Spleen (tissue), 7 donors: ENCODE measurements at regions not wholly inside any gene's neighbourhood (a gene's known extent, or its start where the extent isn't known, plus 50 kb on each side); places are given as distances from the start of the nearest gene placed in this dataset.
"Not testable (repeated sequence)": the region's sequence is repeated elsewhere in the genome, so short reads cannot be mapped to it uniquely, and the experiment has no call there.

Experiments used
- POLR2A ChIP-seq, 3 donors: fragments of 450-650 bp; IDR thresholded peaks; one replicate each; pipeline ENCODE4 v1.5.1; 2017; ENCODE audit warnings: antibody characterized with exemption in 3 of 3, mild to moderate bottlenecking in 1 of 3
- TF ChIP-seq, protein P1 (sequence below), 11 experiments: fragments of 200-600 bp in 7 of 11; fragments of 450-650 bp in 4 of 11; sonication (generic) in 4 of 11; IDR thresholded peaks in 8 of 11; conservative IDR thresholded peaks in 3 of 11; 1 replicate in 7 of 11; 2 replicates in 4 of 11; pipeline versions ENCODE4 v1.4.0 to v1.8.0; 2016 to 2021; ENCODE audit warnings: antibody characterized with exemption in 11 of 11, inconsistent platforms in 4 of 11, mild to moderate bottlenecking in 1 of 11
- donor health status: DM: no; HTN: no; CAD: no; lungs with moderate emphysema.
- donor health status: DM: no; HTN: no; CAD: no.
- donor health status: DM: no; HTN: no; CAD: no.

GRCh38 chr10:29725927-29726326 is 91.2 kb upstream of the SVIL start:
- TF ChIP-seq, protein P1, sequence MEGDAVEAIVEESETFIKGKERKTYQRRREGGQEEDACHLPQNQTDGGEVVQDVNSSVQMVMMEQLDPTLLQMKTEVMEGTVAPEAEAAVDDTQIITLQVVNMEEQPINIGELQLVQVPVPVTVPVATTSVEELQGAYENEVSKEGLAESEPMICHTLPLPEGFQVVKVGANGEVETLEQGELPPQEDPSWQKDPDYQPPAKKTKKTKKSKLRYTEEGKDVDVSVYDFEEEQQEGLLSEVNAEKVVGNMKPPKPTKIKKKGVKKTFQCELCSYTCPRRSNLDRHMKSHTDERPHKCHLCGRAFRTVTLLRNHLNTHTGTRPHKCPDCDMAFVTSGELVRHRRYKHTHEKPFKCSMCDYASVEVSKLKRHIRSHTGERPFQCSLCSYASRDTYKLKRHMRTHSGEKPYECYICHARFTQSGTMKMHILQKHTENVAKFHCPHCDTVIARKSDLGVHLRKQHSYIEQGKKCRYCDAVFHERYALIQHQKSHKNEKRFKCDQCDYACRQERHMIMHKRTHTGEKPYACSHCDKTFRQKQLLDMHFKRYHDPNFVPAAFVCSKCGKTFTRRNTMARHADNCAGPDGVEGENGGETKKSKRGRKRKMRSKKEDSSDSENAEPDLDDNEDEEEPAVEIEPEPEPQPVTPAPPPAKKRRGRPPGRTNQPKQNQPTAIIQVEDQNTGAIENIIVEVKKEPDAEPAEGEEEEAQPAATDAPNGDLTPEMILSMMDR (IDR thresholded peaks at IDR 0.05 in 8 of 11, conservative IDR thresholded peaks at IDR 0.05 in 3 of 11): not testable (repeated sequence)
- not testable (repeated sequence) for TF ChIP-seq POLR2A (IDR thresholded peaks at IDR 0.05)
